Esophagus muscularis mucosa (tissue), 4 donors: ENCODE measurements at regions not wholly inside any gene's neighbourhood (a gene's known extent, or its start where the extent isn't known, plus 50 kb on each side); places are given as distances from the start of the nearest gene placed in this dataset.

Experiments used
- CTCF ChIP-seq, 3 experiments: fragments of 200-600 bp in 2 of 3; fragments of 450-650 bp in 1 of 3; sonication (generic) in 2 of 3; IDR thresholded peaks; one replicate each; pipeline ENCODE4 v1.5.1; 2017 to 2019; ENCODE audit warnings: antibody characterized with exemption in 3 of 3, mild to moderate bottlenecking in 2 of 3, moderate library complexity in 1 of 3
- EP300 ChIP-seq: sonication (generic); formaldehyde crosslinking; IDR thresholded peaks from one replicate; pipeline ENCODE4 v1.6.1; 2017; ENCODE audit warnings: antibody characterized with exemption
- POLR2A ChIP-seq: fragments of 450-650 bp; IDR thresholded peaks from one replicate; pipeline ENCODE4 v1.6.1; 2017; ENCODE audit warnings: antibody characterized with exemption, moderate library complexity, mild to moderate bottlenecking, low read depth
- POLR2AphosphoS5 ChIP-seq, 2 donors: sonication (generic); formaldehyde crosslinking; IDR thresholded peaks; one replicate each; pipeline ENCODE4 v1.6.1; 2017; ENCODE audit warnings: antibody characterized with exemption in 2 of 2

GRCh38 chr21:27820342-27820741 lies 853.5 kb upstream of the ADAMTS5 start:
- no peak for TF ChIP-seq EP300
- TF ChIP-seq CTCF (IDR thresholded peaks at IDR 0.05) = no peak
- no peak for TF ChIP-seq POLR2A
- TF ChIP-seq POLR2AphosphoS5 (IDR thresholded peaks at IDR 0.05) = no peak
